H1 (cell line): ENCODE measurements at regions not wholly inside any gene's neighbourhood (a gene's known extent, or its start where the extent isn't known, plus 50 kb on each side); places are given as distances from the start of the nearest gene placed in this dataset.

Experiments
- CTCF ChIA-PET: fragments of 300-600 bp; sonication (Branson Sonifier 250); formaldehyde crosslinking; loops from one replicate; lab custom pipeline; 2021; ENCODE audit not compliant: partially characterized antibody; lab: Charles Lee
- POLR2A ChIA-PET: fragments of 300-600 bp; sonication (Branson Sonifier 250); formaldehyde crosslinking; loops from one replicate; lab custom pipeline; 2021; ENCODE audit warnings: inconsistent platforms; ENCODE audit not compliant: partially characterized antibody; lab: Charles Lee
- DNase-seq, 2 experiments: peaks; one replicate each; pipeline versions ENCODE4 v3.0.0 to v3.0.0-alpha.2; 2010 to 2022; ENCODE audit warnings: low spot score in 2 of 2, low read depth in 1 of 2, mixed read lengths in 1 of 2
- FAIRE-seq: peaks from 2 replicates; lab custom pipeline; 2011; peaks lifted over from hg19 to GRCh38; lab: Jason Lieb, UNC
- H2AFZ ChIP-seq: 2 replicates; pipeline ENCODE4 v1.8.1; 2012; ENCODE audit warnings: low read length, inconsistent platforms
- H2AK5ac ChIP-seq: 2 replicates; pipeline ENCODE4 v1.6.1; 2013; ENCODE audit warnings: low read depth, low read length
- H2BK120ac ChIP-seq: replicated peaks from 2 replicates; pipeline ENCODE3; 2013; ENCODE audit warnings: low read depth, low read length, inconsistent platforms
- H2BK12ac ChIP-seq: 2 replicates; pipeline ENCODE4 v1.6.1; 2013; ENCODE audit warnings: low read depth, low read length
- H2BK15ac ChIP-seq: 2 replicates; pipeline ENCODE4 v1.6.1; 2013; ENCODE audit warnings: low read length
- H2BK20ac ChIP-seq: 2 replicates; pipeline ENCODE4 v1.6.1; 2013; ENCODE audit warnings: low read length
- H2BK5ac ChIP-seq: 2 replicates; pipeline ENCODE4 v1.6.1; 2013; ENCODE audit warnings: low read depth, low read length
- H3K14ac ChIP-seq: 2 replicates; pipeline ENCODE4 v1.6.1; 2013; ENCODE audit warnings: inconsistent platforms; ENCODE audit not compliant: insufficient read length
- H3K18ac ChIP-seq: 2 replicates; pipeline ENCODE4 v1.6.1; 2013; ENCODE audit warnings: low read length; ENCODE audit errors: extremely low read depth
- H3K23ac ChIP-seq: 2 replicates; pipeline ENCODE4 v1.6.1; 2013; ENCODE audit warnings: inconsistent platforms; ENCODE audit not compliant: insufficient read length
- H3K23me2 ChIP-seq: 2 replicates; pipeline ENCODE4 v1.6.1; 2013; ENCODE audit warnings: low read depth, low read length
- H3K27ac ChIP-seq: 2 replicates; pipeline ENCODE4 v1.6.1; 2011; ENCODE audit warnings: low read depth, low read length, inconsistent platforms
- H3K27me3 ChIP-seq, 4 experiments: replicated peaks in 1 of 4; 1 replicate in 1 of 4; 2 replicates in 3 of 4; pipeline versions ENCODE4 v1.6.1 to v1.8.1; 2011 to 2013; ENCODE audit warnings: low read length in 3 of 4, mild to moderate bottlenecking in 3 of 4, inconsistent platforms in 2 of 4, mixed read lengths in 2 of 4, moderate library complexity in 1 of 4; ENCODE audit not compliant: control insufficient read depth in 3 of 4, insufficient read depth in 3 of 4; ENCODE audit errors: extremely low read depth in 1 of 4
- H3K36me3 ChIP-seq, 4 experiments: 2 replicates each; pipeline versions ENCODE4 v1.6.1 to v1.8.1; 2011 to 2013; ENCODE audit warnings: mild to moderate bottlenecking in 4 of 4, low read length in 3 of 4, moderate library complexity in 2 of 4, control low read depth in 1 of 4, inconsistent platforms in 1 of 4; ENCODE audit not compliant: insufficient read depth in 4 of 4, control insufficient read depth in 2 of 4
- H3K4ac ChIP-seq: replicated peaks from 2 replicates; pipeline ENCODE3; 2013; ENCODE audit warnings: low read length, low read depth, mixed read lengths, inconsistent platforms; ENCODE audit not compliant: insufficient read length
- H3K4me1 ChIP-seq, 4 experiments: replicated peaks in 1 of 4; 1 replicate in 1 of 4; 2 replicates in 3 of 4; pipeline versions ENCODE4 v1.6.1 to v1.8.1; 2011 to 2013; ENCODE audit warnings: low read length in 3 of 4, inconsistent platforms in 2 of 4, mixed read lengths in 1 of 4; ENCODE audit not compliant: insufficient read depth in 4 of 4, control insufficient read depth in 3 of 4
- H3K4me2 ChIP-seq, 2 experiments: 2 replicates each; pipeline versions ENCODE4 v1.6.1 to v1.8.1; 2011 to 2013; ENCODE audit warnings: low read depth in 2 of 2, low read length in 2 of 2, control low read depth in 1 of 2, inconsistent platforms in 1 of 2, mild to moderate bottlenecking in 1 of 2; ENCODE audit not compliant: insufficient read depth in 1 of 2
- H3K4me3 ChIP-seq, 4 experiments: fragments of 200-600, 300-600 bp in 1 of 4; sonication (generic), shearing (Covaris generic), sonication (Bioruptor Twin) in 1 of 4; 2 replicates each; pipeline versions ENCODE4 v1.5.1 to v1.8.1; 2011 to 2016; ENCODE audit warnings: low read length in 4 of 4, low read depth in 3 of 4, control low read depth in 2 of 4, inconsistent platforms in 2 of 4, mild to moderate bottlenecking in 2 of 4, mixed read lengths in 1 of 4, moderate library complexity in 1 of 4; ENCODE audit not compliant: insufficient read depth in 2 of 4; ENCODE audit errors: extremely low read depth in 1 of 4
- H3K56ac ChIP-seq: replicated peaks from 2 replicates; pipeline ENCODE3; 2013; ENCODE audit warnings: low read depth, mild to moderate bottlenecking, mixed read lengths, low read length, inconsistent platforms; ENCODE audit not compliant: insufficient read length
- H3K79me1 ChIP-seq: 2 replicates; pipeline ENCODE4 v1.6.1; 2013; ENCODE audit warnings: low read depth, low read length, control low read depth
- H3K79me2 ChIP-seq, 2 experiments: 2 replicates each; pipeline versions ENCODE4 v1.6.1 to v1.8.1; 2012 to 2013; ENCODE audit warnings: low read length in 2 of 2, mild to moderate bottlenecking in 2 of 2, inconsistent platforms in 1 of 2; ENCODE audit not compliant: insufficient read depth in 2 of 2, control insufficient read depth in 1 of 2
- H3K9ac ChIP-seq, 4 experiments: replicated peaks in 1 of 4; 1 replicate in 1 of 4; 2 replicates in 3 of 4; pipeline versions ENCODE4 v1.6.1 to v1.8.1; 2011 to 2013; ENCODE audit warnings: low read depth in 3 of 4, low read length in 3 of 4, control low read depth in 2 of 4, mild to moderate bottlenecking in 2 of 4, moderate library complexity in 2 of 4, inconsistent platforms in 1 of 4; ENCODE audit errors: extremely low read depth in 1 of 4
- H3K9me3 ChIP-seq, 2 experiments: 2 replicates each; pipeline versions ENCODE4 v1.6.1 to v1.8.1; 2012 to 2013; ENCODE audit warnings: mild to moderate bottlenecking in 2 of 2, moderate library complexity in 2 of 2, control low read depth in 1 of 2, inconsistent platforms in 1 of 2, low read depth in 1 of 2, low read length in 1 of 2, mixed read lengths in 1 of 2; ENCODE audit not compliant: insufficient read depth in 2 of 2
- H4K20me1 ChIP-seq, 2 experiments: replicated peaks in 1 of 2; 2 replicates each; pipeline versions ENCODE3 to v1.8.1; 2011 to 2013; ENCODE audit warnings: inconsistent platforms in 2 of 2, low read length in 2 of 2, mild to moderate bottlenecking in 1 of 2; ENCODE audit not compliant: insufficient read depth in 2 of 2, control insufficient read depth in 1 of 2
- H4K5ac ChIP-seq: 2 replicates; pipeline ENCODE4 v1.6.1; 2013; ENCODE audit warnings: low read length, low read depth, mixed read lengths, inconsistent platforms; ENCODE audit not compliant: insufficient read length
- H4K8ac ChIP-seq: 2 replicates; pipeline ENCODE4 v1.8.0; 2013; ENCODE audit warnings: mild to moderate bottlenecking, moderate library complexity, low read length, inconsistent platforms; ENCODE audit not compliant: insufficient read depth; ENCODE audit errors: extremely low read depth
- H4K91ac ChIP-seq: replicated peaks from 2 replicates; pipeline ENCODE3; 2013; ENCODE audit warnings: low read length, mixed read lengths, inconsistent platforms; ENCODE audit not compliant: insufficient read length
- BACH1 ChIP-seq: IDR thresholded peaks from 2 replicates; pipeline ENCODE4 v1.6.1; 2012; ENCODE audit warnings: low read length, improper control_type of control experiment
- CREB1 ChIP-seq: IDR thresholded peaks from 2 replicates; pipeline ENCODE4 v1.6.1; 2012; ENCODE audit warnings: inconsistent platforms
- KDM1A ChIP-seq: fragments of 200-600, 300-600 bp; sonication (generic); IDR thresholded peaks from 2 replicates; pipeline ENCODE4 v1.7.1; 2016; ENCODE audit warnings: mild to moderate bottlenecking, low read length, borderline replicate concordance
- NRF1 ChIP-seq: IDR thresholded peaks from 2 replicates; pipeline ENCODE4 v1.6.1; 2011; ENCODE audit warnings: mild to moderate bottlenecking, low read depth, low read length, improper control_type of control experiment
- SRF ChIP-seq: IDR thresholded peaks from 2 replicates; pipeline ENCODE4 v1.6.1; 2011; ENCODE audit warnings: mild to moderate bottlenecking, low read depth, low read length, moderate library complexity
- TBP ChIP-seq: IDR thresholded peaks from 2 replicates; pipeline ENCODE4 v1.6.1; 2011; ENCODE audit warnings: low read depth, low read length, improper control_type of control experiment
- WGBS, 2 experiments: shearing (Covaris generic) in 1 of 2; methylation state at CpG; one replicate each; pipeline versions ENCODE4 v1.1.6 to v1.1.7; 2013 to 2015; ENCODE audit warnings: low lambda C conversion rate in 2 of 2, mixed read lengths in 2 of 2, inconsistent platforms in 1 of 2, low coverage in 1 of 2, missing lambda C conversion rate in 1 of 2; ENCODE audit not compliant: insufficient replicate concordance in 2 of 2, insufficient coverage in 1 of 2, insufficient read length in 1 of 2; ENCODE audit errors: extremely low coverage in 1 of 2, missing lambda C conversion rate in 1 of 2; 5-methylcytosine and 5-hydroxymethylcytosine counted together

DNA sequence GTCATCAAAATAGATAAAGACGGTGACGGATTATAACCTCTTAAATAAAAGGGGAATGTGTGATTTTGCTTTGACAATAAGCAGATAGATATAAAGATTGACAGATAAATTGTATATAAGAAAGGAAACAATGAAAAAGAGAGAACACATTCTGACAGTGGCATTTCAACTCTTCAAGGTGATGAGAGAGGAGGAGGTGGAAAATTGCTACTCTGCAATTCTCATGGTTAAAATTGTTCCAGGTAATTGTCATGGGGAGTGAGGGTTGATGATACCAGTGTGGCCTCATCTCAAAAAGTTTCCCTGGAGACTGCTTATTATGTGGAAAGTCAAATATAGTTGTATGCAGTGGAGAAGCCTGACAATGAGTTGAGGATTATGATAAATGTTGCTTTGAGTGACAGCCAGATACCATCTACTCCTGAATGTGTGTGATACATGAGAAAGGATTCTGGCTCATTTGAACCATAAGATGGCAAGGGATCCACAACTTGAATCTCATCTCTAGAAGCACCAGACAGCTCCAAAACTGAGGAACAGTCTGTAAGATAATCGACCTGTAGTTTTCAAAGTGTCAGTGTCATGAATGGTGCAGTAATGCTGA, 1290.6 kb upstream of the CDH8 start:
- TF ChIP-seq KDM1A (no peak), NRF1 (no peak), TBP (no peak), CREB1 (no peak), SRF (no peak), BACH1 (no peak)
- TF ChIP-seq, all 59 proteins: peak for 0
- Histone ChIP-seq H3K9me3 (no peaks in the 10 kb centered on the region), H3K36me3 (no peaks in the 10 kb centered on the region), H3K27ac (no peak overlapping the region), H2BK5ac (no peak overlapping the region), H3K4ac (no peak overlapping the region), H3K4me3 (no peak overlapping the region), H2AFZ (no peak overlapping the region), H3K79me2 (no peaks in the 10 kb centered on the region), H3K27me3 (no peaks in the 10 kb centered on the region), H2BK15ac (no peak overlapping the region), H4K20me1 (no peaks in the 10 kb centered on the region), H3K23me2 (no peaks in the 10 kb centered on the region), H3K14ac (no peak overlapping the region), H4K5ac (no peak overlapping the region), H3K23ac (no peak overlapping the region), H3K79me1 (no peaks in the 10 kb centered on the region), H2BK120ac (no peak overlapping the region), H4K8ac (no peak overlapping the region), H3K9ac (no peak overlapping the region), H3K18ac (no peak overlapping the region), H4K91ac (no peak overlapping the region), H3K4me1 (no peaks in the 10 kb centered on the region), H3K56ac (no peak overlapping the region), H2BK12ac (no peak overlapping the region), H2AK5ac (no peak overlapping the region), H3K4me2 (no peak overlapping the region), H2BK20ac (no peak overlapping the region)
- no peak for FAIRE-seq
- CTCF ChIA-PET = no interaction called here
- no peak for DNase-seq
- WGBS, 2 experiments = 95% methylated on average over 3 of the region's 3 CpGs; no CpG with 5 or more reads in 1 of the 2 experiments
- POLR2A ChIA-PET = no interaction called here
